ENCODE measurements at regions not wholly inside any gene's neighbourhood (a gene's known extent, or its start where the extent isn't known, plus 50 kb on each side); places are given as distances from the start of the nearest gene placed in this dataset.

GRCh38 chr10:129106314-129106713, 360.7 kb upstream of the MGMT start:
- TF ChIP-seq EZH2 (IDR thresholded peaks at IDR 0.05; ENCODE audit: borderline replicate concordance, insufficient read depth, low read length, poor library complexity, severe bottlenecking), result no peak
- no peak for TF ChIP-seq SMC3 (conservative IDR thresholded peaks at IDR 0.05; ENCODE audit: poor library complexity)
- no peak for TF ChIP-seq POLR2AphosphoS5 (IDR thresholded peaks at IDR 0.05)
- TF ChIP-seq REST (IDR thresholded peaks at IDR 0.05; ENCODE audit: borderline replicate concordance), result no peak
- TF ChIP-seq EP300 (conservative IDR thresholded peaks at IDR 0.05; ENCODE audit: poor library complexity, severe bottlenecking), result no peak
- TF ChIP-seq CTCF (IDR thresholded peaks at IDR 0.05; ENCODE audit: poor library complexity, severe bottlenecking), result no peak
- no peak for TF ChIP-seq RAD21 (conservative IDR thresholded peaks at IDR 0.05)
- TF ChIP-seq TAF1 (IDR thresholded peaks at IDR 0.05; ENCODE audit: low read depth), result no peak
- TF ChIP-seq MXI1 (conservative IDR thresholded peaks at IDR 0.05; ENCODE audit: poor library complexity, severe bottlenecking), result no peak
